Prostate gland (tissue), 2 donors: ENCODE measurements at regions not wholly inside any gene's neighbourhood (a gene's known extent, or its start where the extent isn't known, plus 50 kb on each side); places are given as distances from the start of the nearest gene placed in this dataset.

Source experiments
- DNase-seq: peaks from one replicate; pipeline ENCODE4 v3.0.0-alpha.2; 2019; ENCODE audit warnings: low spot score
- H3K27ac ChIP-seq, 2 donors: fragments of 200-600 bp; sonication (generic); 2 replicates each; pipeline ENCODE4 v1.5.1; 2017 to 2019
- H3K27me3 ChIP-seq: fragments of 200-600 bp; sonication (generic); replicated peaks from 2 replicates; pipeline ENCODE4 v1.5.1; 2019; ENCODE audit not compliant: insufficient read depth
- H3K36me3 ChIP-seq, 2 donors: fragments of 200-600 bp; sonication (generic); 1 replicate in 1 of 2; 2 replicates in 1 of 2; pipeline versions ENCODE4 v1.5.1 to v1.8.1; 2017 to 2019
- H3K4me1 ChIP-seq: fragments of 200-600 bp; sonication (generic); replicated peaks from 2 replicates; pipeline ENCODE4 v1.5.1; 2019
- H3K4me3 ChIP-seq, 2 donors: fragments of 200-600 bp; sonication (generic); 2 replicates each; pipeline ENCODE4 v1.5.1; 2017 to 2019
- H3K9me3 ChIP-seq: fragments of 200-600 bp; sonication (generic); 2 replicates; pipeline ENCODE4 v1.5.1; 2017
- CTCF ChIP-seq, 4 experiments: fragments of 200-600 bp in 2 of 4; fragments of 450-650 bp in 2 of 4; sonication (generic) in 2 of 4; IDR thresholded peaks; 1 replicate in 3 of 4; 2 replicates in 1 of 4; pipeline ENCODE4 v1.5.1; 2016 to 2019; ENCODE audit warnings: antibody characterized with exemption in 4 of 4, mild to moderate bottlenecking in 2 of 4, moderate library complexity in 2 of 4
- POLR2A ChIP-seq: fragments of 450-650 bp; IDR thresholded peaks from one replicate; pipeline ENCODE4 v1.6.1; 2016; ENCODE audit warnings: antibody characterized with exemption, mild to moderate bottlenecking
- POLR2AphosphoS5 ChIP-seq: sonication (generic); formaldehyde crosslinking; IDR thresholded peaks from one replicate; pipeline ENCODE4 v1.6.1; 2017; ENCODE audit warnings: antibody characterized with exemption
- WGBS: methylation state at CpG from one replicate; pipeline ENCODE4 v1.1.5; 2018; 5-methylcytosine and 5-hydroxymethylcytosine counted together
- intact Hi-C: fragments of 100-400 bp; cut with DNase I; formaldehyde crosslinking; loops from one replicate; pipeline ENCODE4 v1.14.2; 2022

- Histone ChIP-seq H3K27me3 (no peaks in the 10 kb centered on the region), H3K9me3 (no peaks in the 10 kb centered on the region), H3K36me3 (no peaks in the 10 kb centered on the region), H3K27ac (no peak overlapping the region), H3K4me1 (no peaks in the 10 kb centered on the region), H3K4me3 (no peak overlapping the region)
- no peak for DNase-seq
- TF ChIP-seq POLR2AphosphoS5, result no peak
- no peak for TF ChIP-seq CTCF (IDR thresholded peaks at IDR 0.05)
- TF ChIP-seq POLR2A, result no peak
- intact Hi-C loops, result no loop called here
- WGBS, result 56% methylated on average over 1 of the region's 1 CpG
These were observed 116.9 kb upstream of the FANCL start for GRCh38 chr2:58358026-58358425.

GRCh38 chr2:58357521-58357920 lies 116.4 kb upstream of the FANCL start:
- Histone ChIP-seq H3K27ac (no peak overlapping the region), H3K9me3 (no peaks in the 10 kb centered on the region), H3K4me1 (no peaks in the 10 kb centered on the region), H3K27me3 (no peaks in the 10 kb centered on the region), H3K4me3 (no peak overlapping the region), H3K36me3 (no peaks in the 10 kb centered on the region)
- 58% methylated on average over 2 of the region's 2 CpGs for WGBS
- intact Hi-C loops, result no loop called here
- DNase-seq, result no peak
- TF ChIP-seq POLR2AphosphoS5 (no peak), CTCF (IDR thresholded peaks at IDR 0.05) (no peak), POLR2A (no peak)

- H3K9me3 ChIP-seq, result no peaks in the 10 kb centered on the region
- H3K36me3 ChIP-seq, result no peaks in the 10 kb centered on the region
- TF ChIP-seq POLR2A, result no peak
- no peak for TF ChIP-seq CTCF (IDR thresholded peaks at IDR 0.05)
- TF ChIP-seq POLR2AphosphoS5, result no peak
- no peak overlapping the region for H3K4me3 ChIP-seq
- intact Hi-C loops, result no loop called here
- H3K27ac ChIP-seq, result no peak overlapping the region
- no peak for DNase-seq
- WGBS, result 75% methylated on average over 1 of the region's 1 CpG
- no peaks in the 10 kb centered on the region for H3K27me3 ChIP-seq
- H3K4me1 ChIP-seq, result no peaks in the 10 kb centered on the region
These were observed 113.1 kb upstream of the FANCL start for GRCh38 chr2:58354230-58354629.

- Histone ChIP-seq H3K4me1 (no peaks in the 10 kb centered on the region), H3K27ac (no peak overlapping the region), H3K9me3 (no peaks in the 10 kb centered on the region), H3K27me3 (no peaks in the 10 kb centered on the region), H3K4me3 (no peak overlapping the region), H3K36me3 (no peaks in the 10 kb centered on the region)
- no peak for DNase-seq
- 66% methylated on average over 2 of the region's 2 CpGs for WGBS
- intact Hi-C loops, result no loop called here
- no peak for TF ChIP-seq POLR2AphosphoS5
- no peak for TF ChIP-seq POLR2A
- no peak for TF ChIP-seq CTCF (IDR thresholded peaks at IDR 0.05)
These were observed 109.4 kb upstream of the FANCL start for GRCh38 chr2:58350484-58350883.

- Histone ChIP-seq H3K4me3 (no peak overlapping the region), H3K9me3 (no peaks in the 10 kb centered on the region), H3K4me1 (no peaks in the 10 kb centered on the region), H3K36me3 (no peaks in the 10 kb centered on the region), H3K27ac (no peak overlapping the region), H3K27me3 (no peaks in the 10 kb centered on the region)
- WGBS, result 65% methylated on average over 1 of the region's 1 CpG
- DNase-seq, result no peak
- TF ChIP-seq POLR2AphosphoS5, result no peak
- TF ChIP-seq CTCF (IDR thresholded peaks at IDR 0.05), result no peak
- no peak for TF ChIP-seq POLR2A
- intact Hi-C loops, result no loop called here
These were observed 106.7 kb upstream of the FANCL start for GRCh38 chr2:58347810-58348209.
